HCT116 (cell line): ENCODE measurements at regions not wholly inside any gene's neighbourhood (a gene's known extent, or its start where the extent isn't known, plus 50 kb on each side); places are given as distances from the start of the nearest gene placed in this dataset.

ENCODE experiments used
- ATAC-seq: fragments of 200-7000 bp; cut with Tn5 transposase; 2 replicates; pipeline ENCODE4 v1.9.1; 2020; ENCODE audit warnings: mild to moderate bottlenecking, moderate library complexity
- BruUV-seq: library from RNA; stranded (reverse); fragments of 400-500 nt; replicated peaks from 2 replicates; lab custom pipeline; 2021; lab: Mats Ljungman, UMichigan
- CTCF ChIA-PET: fragments of 300-600 bp; sonication (Branson Sonifier 250); formaldehyde crosslinking; loops from one replicate; lab custom pipeline; 2021; ENCODE audit warnings: antibody characterized with exemption; lab: Charles Lee
- POLR2A ChIA-PET: fragments of 300-600, 350-600 bp; sonication (Branson Sonifier 250); formaldehyde crosslinking; loops from one replicate; lab custom pipeline; 2021; ENCODE audit warnings: antibody characterized with exemption; lab: Charles Lee
- RAD21 ChIA-PET, 2 experiments: fragments of 300-600 bp; sonication (Branson Sonifier 250); formaldehyde crosslinking; loops; one replicate each; lab custom pipeline; 2023; ENCODE audit warnings: low total read pairs in 2 of 2; ENCODE audit not compliant: uncharacterized antibody in 2 of 2, unreplicated experiment in 2 of 2, low non-redundant PET in 1 of 2; lab: Charles Lee
- DNase-seq: peaks from one replicate; pipeline ENCODE4 v3.0.0-alpha.2; 2010; ENCODE audit warnings: low read depth, low spot score
- H2AFZ ChIP-seq: fragments of 200-600 bp; shearing (Covaris generic), sonication (generic); 2 replicates; pipeline ENCODE4 v1.6.1; 2017; ENCODE audit warnings: low read depth, mixed run types, mixed read lengths, antibody characterized with exemption, low read length; ENCODE audit not compliant: poor library complexity, severe bottlenecking
- H3K27ac ChIP-seq: 2 replicates; pipeline ENCODE4 v1.5.1; 2012; ENCODE audit warnings: low read depth, low read length
- H3K27me3 ChIP-seq: fragments of 200-600 bp; sonication (generic); 2 replicates; pipeline ENCODE4 v1.6.1; 2016; ENCODE audit warnings: mixed run types, low read length, mixed read lengths; ENCODE audit not compliant: insufficient read depth
- H3K36me3 ChIP-seq, 2 experiments: fragments of 200-500 bp in 1 of 2; fragments of 200-600 bp in 1 of 2; sonication (Bioruptor generic) in 1 of 2; sonication (generic) in 1 of 2; 2 replicates each; pipeline versions ENCODE4 v1.5.1 to v1.6.1; 2014 to 2016; ENCODE audit warnings: low read length in 2 of 2, inconsistent platforms in 1 of 2, mixed read lengths in 1 of 2, mixed run types in 1 of 2; ENCODE audit not compliant: insufficient read depth in 2 of 2, control insufficient read depth in 1 of 2
- H3K4me1 ChIP-seq, 2 experiments: fragments of 200-600 bp in 1 of 2; sonication (generic) in 1 of 2; 2 replicates each; pipeline versions ENCODE4 v1.5.1 to v1.6.1; 2012 to 2017; ENCODE audit warnings: low read length in 2 of 2, inconsistent platforms in 1 of 2, mild to moderate bottlenecking in 1 of 2, mixed read lengths in 1 of 2, mixed run types in 1 of 2, moderate library complexity in 1 of 2; ENCODE audit not compliant: insufficient read depth in 2 of 2, control insufficient read depth in 1 of 2
- H3K4me2 ChIP-seq: fragments of 200-600 bp; sonication (generic); 2 replicates; pipeline ENCODE4 v1.6.1; 2017; ENCODE audit warnings: mixed run types, low read length, mixed read lengths
- H3K4me3 ChIP-seq, 2 experiments: fragments of 200-600 bp in 1 of 2; sonication (generic) in 1 of 2; replicated peaks in 1 of 2; 2 replicates each; pipeline ENCODE4 v1.5.1; 2011 to 2016; ENCODE audit warnings: low read length in 2 of 2, control low read depth in 1 of 2, low read depth in 1 of 2, mild to moderate bottlenecking in 1 of 2, mixed read lengths in 1 of 2, mixed run types in 1 of 2
- H3K79me2 ChIP-seq: fragments of 200-600 bp; sonication (generic); 2 replicates; pipeline ENCODE4 v1.6.1; 2017; ENCODE audit warnings: mild to moderate bottlenecking, mixed run types, low read length, moderate library complexity, mixed read lengths; ENCODE audit not compliant: insufficient read depth
- H3K9ac ChIP-seq: fragments of 200-600 bp; sonication (generic); 2 replicates; pipeline ENCODE4 v1.6.1; 2016; ENCODE audit warnings: low read length, mixed read lengths
- H3K9me2 ChIP-seq: fragments of 200-600 bp; sonication (generic), shearing (Covaris generic); 2 replicates; pipeline ENCODE4 v1.6.1; 2017; ENCODE audit warnings: mixed run types, mild to moderate bottlenecking, moderate library complexity; ENCODE audit not compliant: insufficient read depth
- H3K9me3 ChIP-seq, 2 experiments: fragments of 200-500 bp in 1 of 2; fragments of 200-600 bp in 1 of 2; sonication (Bioruptor generic) in 1 of 2; sonication (generic) in 1 of 2; 2 replicates each; pipeline ENCODE4 v1.6.1; 2014 to 2017; ENCODE audit warnings: low read length in 2 of 2, mixed read lengths in 2 of 2, inconsistent platforms in 1 of 2, low read depth in 1 of 2, mild to moderate bottlenecking in 1 of 2, mixed run types in 1 of 2, moderate library complexity in 1 of 2; ENCODE audit not compliant: control insufficient read depth in 1 of 2, insufficient read depth in 1 of 2
- H4K20me1 ChIP-seq: fragments of 200-600 bp; sonication (generic), shearing (Covaris generic); 2 replicates; pipeline ENCODE4 v1.6.1; 2017; ENCODE audit warnings: mixed run types, mild to moderate bottlenecking, moderate library complexity; ENCODE audit not compliant: insufficient read depth
- CBX3 ChIP-seq: IDR thresholded peaks from 2 replicates; pipeline ENCODE4 v1.6.1; 2012; ENCODE audit warnings: low read depth
- CEBPB ChIP-seq: IDR thresholded peaks from 2 replicates; pipeline ENCODE4 v1.6.1; 2012; ENCODE audit warnings: low read depth
- ELF1 ChIP-seq: IDR thresholded peaks from 2 replicates; pipeline ENCODE4 v1.6.1; 2012; ENCODE audit warnings: low read depth, borderline replicate concordance
- FOSL1 ChIP-seq: IDR thresholded peaks from 2 replicates; pipeline ENCODE4 v1.6.1; 2012; ENCODE audit warnings: low read depth
- POLR2AphosphoS5 ChIP-seq: IDR thresholded peaks from 2 replicates; pipeline ENCODE4 v1.6.1; 2011; ENCODE audit warnings: mild to moderate bottlenecking, low read depth, low read length, moderate library complexity
- RAD21 ChIP-seq: IDR thresholded peaks from 2 replicates; pipeline ENCODE4 v1.6.1; 2012; ENCODE audit warnings: low read depth, mild to moderate bottlenecking
- SRF ChIP-seq: IDR thresholded peaks from 2 replicates; pipeline ENCODE4 v1.6.1; 2012; ENCODE audit warnings: low read depth
- YY1 ChIP-seq: IDR thresholded peaks from 2 replicates; pipeline ENCODE4 v1.6.1; 2011; ENCODE audit warnings: low read length, low read depth, moderate library complexity, mild to moderate bottlenecking; ENCODE audit not compliant: insufficient replicate concordance; ENCODE audit errors: extremely low read depth
- ZNF274 ChIP-seq: fragments of 200-500 bp; sonication (Bioruptor generic); IDR thresholded peaks from 2 replicates; pipeline ENCODE4 v1.6.1; 2014; ENCODE audit warnings: mild to moderate bottlenecking, low read depth, low read length, inconsistent platforms
- intact Hi-C: fragments of 100-400 bp; cut with micrococcal nuclease; formaldehyde crosslinking; loops from 2 replicates; pipeline ENCODE4 v1.10.0; 2022

GRCh38 chr15:45428491-45428890, 50.1 kb upstream of the GATM start:
- no TSS peak for BruUV-seq
- H3K4me3 ChIP-seq, result no peak overlapping the region

More at GRCh38 chr15:45428491-45428890, 50.1 kb upstream of the GATM start:
- no peak for TF ChIP-seq POLR2AphosphoS5
- no peak for TF ChIP-seq RAD21
- no peak for TF ChIP-seq SRF
- TF ChIP-seq ELF1, result no peak
- no peak for TF ChIP-seq ZNF274
- no peak for TF ChIP-seq CEBPB
- TF ChIP-seq CBX3, result no peak
- TF ChIP-seq YY1, result no peak
- no peak for TF ChIP-seq FOSL1
- H3K4me2 ChIP-seq, result peak overlapping the region; percentile 51
- no peak overlapping the region for H2AFZ ChIP-seq
- H3K9me2 ChIP-seq, result no peaks in the 10 kb centered on the region
- H3K79me2 ChIP-seq, result no peaks in the 10 kb centered on the region
- intact Hi-C loops, result no loop called here
- no peak overlapping the region for H3K9ac ChIP-seq
- no peaks in the 10 kb centered on the region for H3K9me3 ChIP-seq
- CTCF ChIA-PET, result interaction anchor here (1.3 to 3.2 kb wide), 4 partner anchors 10 to 265 kb away, joined by 4 to 57 read pairs (median 7); no protein-coding TSS in a partner anchor
- H3K4me1 ChIP-seq, result peaks cover 5 to 29% of the 10 kb centered on the region in 2 experiments; a peak in 3 of 4 replicates
- DNase-seq (no peak), ATAC-seq (no peak)
- H3K27me3 ChIP-seq, result no peaks in the 10 kb centered on the region
- no peaks in the 10 kb centered on the region for H3K36me3 ChIP-seq
- no peaks in the 10 kb centered on the region for H4K20me1 ChIP-seq
- POLR2A ChIA-PET, result no interaction called here
- no peak overlapping the region for H3K27ac ChIP-seq
- RAD21 ChIA-PET, result no interaction called here
